ENCODE measurements at regions not wholly inside any gene's neighbourhood (a gene's known extent, or its start where the extent isn't known, plus 50 kb on each side); places are given as distances from the start of the nearest gene placed in this dataset.

GRCh38 chr9:18384066-18384465 is 89.9 kb upstream of the ADAMTSL1 start:
- ChIA-PET RAD21 (ENCODE audit: unreplicated experiment) (no interaction called here), POLR2A (no interaction called here), SMC1A (ENCODE audit: uncharacterized antibody, unreplicated experiment) (no interaction called here), CTCF (no interaction called here)
- H3K36me3 ChIP-seq (ENCODE audit: control insufficient read depth in 2 of 2, insufficient read depth in 2 of 2, low read length in 1 of 2): no peaks in the 10 kb centered on the region
- intact Hi-C loops (cut with micrococcal nuclease; ENCODE audit: unreplicated experiment) (no loop called here), in situ Hi-C loops (cut with MboI) (no loop called here)
- no peak overlapping the region for H3K9ac ChIP-seq (ENCODE audit: control insufficient read depth, insufficient read depth, low read length)
- no peaks in the 10 kb centered on the region for H3K9me3 ChIP-seq (replicated peaks; ENCODE audit: control insufficient read depth, insufficient read depth, low read length)
- H3K79me2 ChIP-seq (ENCODE audit: control insufficient read depth, insufficient read depth, low read length): no peaks in the 10 kb centered on the region
- FAIRE-seq (no peak), ATAC-seq (no peak), DNase-seq (ENCODE audit: low read depth, low spot score) (no peak)
- no peaks in the 10 kb centered on the region for H4K20me1 ChIP-seq (ENCODE audit: control insufficient read depth, insufficient read depth)
- H3K4me3 ChIP-seq: no peak overlapping the region
- H3K27me3 ChIP-seq (replicated peaks in 1 of 2; ENCODE audit: control insufficient read depth in 2 of 2, insufficient read depth in 2 of 2, low read length in 1 of 2): no peaks in the 10 kb centered on the region; a peak in 1 of 4 replicates
- H3K4me1 ChIP-seq (ENCODE audit: control insufficient read depth, insufficient read depth, low read length): no peaks in the 10 kb centered on the region
- no TSS peak for BruUV-seq (replicated peaks)
- no peak overlapping the region for H2AFZ ChIP-seq (ENCODE audit: control insufficient read depth, low read depth, low read length)
- WGBS (ENCODE audit: insufficient coverage, insufficient replicate concordance, low lambda C conversion rate, missing lambda C conversion rate): 3% methylated on average over 4 of the region's 4 CpGs
- H3K27ac ChIP-seq (ENCODE audit: control insufficient read depth, insufficient read depth): no peak overlapping the region
- H3K4me2 ChIP-seq (ENCODE audit: control insufficient read depth, insufficient read depth): no peak overlapping the region
- no peak for TF ChIP-seq MXI1 (IDR thresholded peaks at IDR 0.05; ENCODE audit: low read depth, low read length)
- no peak for TF ChIP-seq SKIL (IDR thresholded peaks at IDR 0.05; ENCODE audit: low read depth, poor library complexity, severe bottlenecking)
- TF ChIP-seq BCL3 (IDR thresholded peaks at IDR 0.05; ENCODE audit: borderline replicate concordance, insufficient read depth, low read depth, low read length, poor library complexity, severe bottlenecking): no peak
- no peak for TF ChIP-seq RAD51 (IDR thresholded peaks at IDR 0.05)
- no peak for TF ChIP-seq ZNF24 (IDR thresholded peaks at IDR 0.05)
- no peak for TF ChIP-seq ETV6 (conservative IDR thresholded peaks at IDR 0.05 in 1 of 2, IDR thresholded peaks at IDR 0.05 in 1 of 2; ENCODE audit: borderline replicate concordance in 1 of 2, low read depth in 1 of 2)
- no peak for TF ChIP-seq ZNF274 (IDR thresholded peaks at IDR 0.05; ENCODE audit: insufficient read depth, insufficient read length)
- TF ChIP-seq RAD21 (IDR thresholded peaks at IDR 0.05; ENCODE audit: insufficient read depth, low read depth, low read length): no peak
- no peak for TF ChIP-seq NBN (IDR thresholded peaks at IDR 0.05)
- no peak for TF ChIP-seq BRCA1 (IDR thresholded peaks at IDR 0.05; ENCODE audit: low read depth, low read length)
- no peak for TF ChIP-seq MLLT1 (IDR thresholded peaks at IDR 0.05)
